NCI-H774 (cell line): ENCODE measurements at regions not wholly inside any gene's neighbourhood (a gene's known extent, or its start where the extent isn't known, plus 50 kb on each side); places are given as distances from the start of the nearest gene placed in this dataset.
"Not testable (repeated sequence)": the region's sequence is repeated elsewhere in the genome, so short reads cannot be mapped to it uniquely, and the experiment has no call there.

Source experiments
- DNase-seq: peaks from one replicate; lab custom pipeline; 2025; lab: John Stamatoyannopoulos, UW

- no peak for DNase-seq
Observed at GRCh38 chr1:70554341-70554740, 143.3 kb downstream of the CTH start.

GRCh38 chr1:70556541-70556940 lies 145.5 kb downstream of the CTH start:
- no peak for DNase-seq

GRCh38 chr1:70567167-70567566 lies 156.1 kb downstream of the CTH start:
- DNase-seq: no peak

- no peak for DNase-seq
Observed at GRCh38 chr1:70571191-70571590, 160.1 kb downstream of the CTH start.

GRCh38 chr1:70573317-70573843 lies 162.3 kb downstream of the CTH start:
- DNase-seq: no peak

- no peak for DNase-seq
Observed at GRCh38 chr1:70581661-70582060, 170.6 kb downstream of the CTH start.

GRCh38 chr1:70583522-70583921 lies 172.5 kb downstream of the CTH start:
- no peak for DNase-seq

GRCh38 chr1:70586046-70586445 lies 175.0 kb downstream of the CTH start:
- DNase-seq: no peak

- no peak for DNase-seq
Observed at GRCh38 chr1:70587872-70588366, 176.9 kb downstream of the CTH start.

- DNase-seq: not testable (repeated sequence)
Observed at GRCh38 chr1:70593551-70593950, 182.5 kb downstream of the CTH start.

- no peak for DNase-seq
Observed at GRCh38 chr1:70608815-70609214, 197.7 kb downstream of the CTH start.

- DNase-seq: not testable (repeated sequence)
Observed at GRCh38 chr1:70610164-70610563, 199.1 kb downstream of the CTH start.

- DNase-seq: no peak
Observed at GRCh38 chr1:70616946-70617345, 205.9 kb downstream of the CTH start.

- DNase-seq: no peak
Observed at GRCh38 chr1:70617728-70618127, 206.7 kb downstream of the CTH start.

GRCh38 chr1:70627910-70628309 lies 216.8 kb downstream of the CTH start:
- DNase-seq: peak; percentile 18

- DNase-seq: no peak
Observed at GRCh38 chr1:70628973-70629372, 217.9 kb downstream of the CTH start.

GRCh38 chr1:70633004-70633403 lies 221.9 kb downstream of the CTH start:
- DNase-seq: no peak

- no peak for DNase-seq
Observed at GRCh38 chr1:70635868-70636267, 224.8 kb downstream of the CTH start.

- DNase-seq: no peak
Observed at GRCh38 chr1:70641868-70642267, 230.8 kb downstream of the CTH start.

- no peak for DNase-seq
Observed at GRCh38 chr1:70656361-70656760, 245.3 kb downstream of the CTH start.

- DNase-seq: no peak
Observed at GRCh38 chr1:70659891-70660290, 248.8 kb downstream of the CTH start.

GRCh38 chr1:70666381-70667140 lies 255.5 kb downstream of the CTH start:
- DNase-seq: no peak

GRCh38 chr1:70667494-70668170 lies 256.6 kb downstream of the CTH start:
- peak; percentile 63 for DNase-seq
